K562 (cell line): ENCODE measurements at regions not wholly inside any gene's neighbourhood (a gene's known extent, or its start where the extent isn't known, plus 50 kb on each side); places are given as distances from the start of the nearest gene placed in this dataset.

Experiments used
- ATAC-seq: fragments of 200-7000 bp; cut with Tn5 transposase; 3 replicates; pipeline ENCODE4 v1.9.1; 2020; ENCODE audit warnings: moderate library complexity
- BruUV-seq: library from RNA; stranded (reverse); fragments of 400-500 nt; replicated peaks from 2 replicates; lab custom pipeline; 2021; lab: Mats Ljungman, UMichigan
- CTCF ChIA-PET: fragments of 300-600 bp; formaldehyde crosslinking; extraction: SDS; loops from one replicate; lab custom pipeline; 2021; ENCODE audit warnings: low intra/inter-chr PET ratio; lab: Yijun Ruan, JAX
- POLR2A ChIA-PET: fragments of 300-600, 350-650 bp; sonication (Branson Sonifier 250); formaldehyde crosslinking; extraction: SDS; loops from one replicate; lab custom pipeline; 2021; ENCODE audit warnings: antibody characterized with exemption, inconsistent platforms; lab: Yijun Ruan, JAX
- DNase-seq, 4 experiments: peaks; one replicate each; pipeline versions ENCODE4 v3.0.0 to v3.0.0-alpha.2; 2011 to 2018; ENCODE audit warnings: low spot score in 3 of 4, mixed read lengths in 3 of 4; ENCODE audit errors: extremely low read depth in 1 of 4
- FAIRE-seq: peaks from 2 replicates; lab custom pipeline; 2011; peaks lifted over from hg19 to GRCh38; lab: Jason Lieb, UNC
- H2AFZ ChIP-seq: 2 replicates; pipeline ENCODE4 v1.6.0; 2011; ENCODE audit warnings: low read depth, low read length, control low read depth, inconsistent platforms
- H3K27ac ChIP-seq: fragments of 200-600 bp; 3 replicates; pipeline ENCODE4 v1.8.0; 2011; ENCODE audit warnings: low read depth, mild to moderate bottlenecking, control low read depth, inconsistent platforms, low read length, moderate library complexity, mixed read lengths; ENCODE audit errors: extremely low read depth
- H3K27me3 ChIP-seq, 2 experiments: fragments of 300-600 bp in 1 of 2; 2 replicates in 1 of 2; 3 replicates in 1 of 2; pipeline versions ENCODE4 v1.6.0 to v1.8.0; 2011; ENCODE audit warnings: inconsistent platforms in 2 of 2, low read length in 2 of 2, mild to moderate bottlenecking in 1 of 2, mixed read lengths in 1 of 2, moderate library complexity in 1 of 2; ENCODE audit not compliant: control insufficient read depth in 2 of 2, insufficient read depth in 2 of 2
- H3K36me3 ChIP-seq: fragments of 300-600 bp; 3 replicates; pipeline ENCODE4 v1.8.0; 2011; ENCODE audit warnings: mild to moderate bottlenecking, low read length, inconsistent platforms; ENCODE audit not compliant: control insufficient read depth, insufficient read depth
- H3K4me1 ChIP-seq, 2 experiments: fragments of 200-600 bp in 1 of 2; replicated peaks in 1 of 2; 2 replicates in 1 of 2; 3 replicates in 1 of 2; pipeline versions ENCODE4 v1.5.1 to v1.8.0; 2011; ENCODE audit warnings: inconsistent platforms in 2 of 2, low read length in 2 of 2, mild to moderate bottlenecking in 1 of 2, mixed read lengths in 1 of 2, moderate library complexity in 1 of 2; ENCODE audit not compliant: control insufficient read depth in 2 of 2, insufficient read depth in 2 of 2
- H3K4me2 ChIP-seq: 2 replicates; pipeline ENCODE4 v1.6.1; 2011; ENCODE audit warnings: low read length, control low read depth, inconsistent platforms, mixed read lengths; ENCODE audit not compliant: insufficient read depth
- H3K4me3 ChIP-seq: fragments of 200-600 bp; sonication (generic), shearing (Covaris generic); 2 replicates; pipeline ENCODE4 v1.5.1; 2016; ENCODE audit warnings: control low read depth, inconsistent platforms
- H3K79me2 ChIP-seq: fragments of 200-600 bp; 3 replicates; pipeline ENCODE4 v1.8.0; 2011; ENCODE audit warnings: low read length, inconsistent platforms; ENCODE audit not compliant: control insufficient read depth, insufficient read depth
- H3K9ac ChIP-seq, 2 experiments: 2 replicates each; pipeline versions ENCODE4 v1.6.0 to v1.6.1; 2011; ENCODE audit warnings: low read depth in 2 of 2, low read length in 2 of 2, control low read depth in 1 of 2, inconsistent platforms in 1 of 2, mild to moderate bottlenecking in 1 of 2, mixed read lengths in 1 of 2; ENCODE audit not compliant: insufficient read depth in 1 of 2
- H3K9me1 ChIP-seq: one replicate; pipeline ENCODE4 v1.6.0; 2011; ENCODE audit warnings: inconsistent platforms, mild to moderate bottlenecking, low read length, moderate library complexity; ENCODE audit not compliant: control insufficient read depth, insufficient read depth
- H3K9me3 ChIP-seq: replicated peaks from 2 replicates; pipeline ENCODE4 v1.5.1; 2011; ENCODE audit warnings: low read depth, low read length, inconsistent platforms; ENCODE audit not compliant: control insufficient read depth, insufficient read depth
- H4K20me1 ChIP-seq: replicated peaks from 2 replicates; pipeline ENCODE4 v1.6.1; 2011; ENCODE audit warnings: low read length, inconsistent platforms, mixed read lengths; ENCODE audit not compliant: control insufficient read depth, insufficient read depth
- ATF7 ChIP-seq: fragments of 450-650 bp; IDR thresholded peaks from 2 replicates; pipeline ENCODE4 v1.7.1; 2014; ENCODE audit warnings: mild to moderate bottlenecking, moderate library complexity
- CAMTA2 ChIP-seq: fragments of 250-450 bp; sonication (Bioruptor Pico); conservative IDR thresholded peaks from 2 replicates; pipeline ENCODE4 v1.5.1; 2022
- COPS2 ChIP-seq: fragments of 450-650 bp; conservative IDR thresholded peaks from 2 replicates; pipeline ENCODE4 v1.6.1; 2016; ENCODE audit warnings: mild to moderate bottlenecking, moderate library complexity
- HDAC2 ChIP-seq: fragments of 450-650 bp; IDR thresholded peaks from 2 replicates; pipeline ENCODE4 v1.6.1; 2016; ENCODE audit warnings: mild to moderate bottlenecking
- HDAC8 ChIP-seq: fragments of 450-650 bp; IDR thresholded peaks from 2 replicates; pipeline ENCODE4 v1.6.1; 2016; ENCODE audit warnings: mild to moderate bottlenecking, missing genetic modification characterization, moderate library complexity, missing compliant biosample characterization
- HMG20A ChIP-seq: fragments of 450-650 bp; formaldehyde crosslinking; conservative IDR thresholded peaks from 2 replicates; pipeline ENCODE4 v1.4.0; 2020; ENCODE audit warnings: mild to moderate bottlenecking, mixed read lengths
- KLF13 ChIP-seq: fragments of 450-650 bp; IDR thresholded peaks from 2 replicates; pipeline ENCODE4 v1.6.1; 2016; ENCODE audit warnings: missing genetic modification characterization, low read depth, mild to moderate bottlenecking, missing compliant biosample characterization, moderate library complexity, borderline replicate concordance
- MBD2 ChIP-seq: sonication (generic); IDR thresholded peaks from 2 replicates; pipeline ENCODE4 v1.6.1; 2016; ENCODE audit warnings: low read depth, borderline replicate concordance
- MCM2 ChIP-seq: fragments of 450-650 bp; IDR thresholded peaks from 2 replicates; pipeline ENCODE4 v1.6.1; 2017; ENCODE audit warnings: low read depth, mild to moderate bottlenecking
- MLLT1 ChIP-seq, 2 experiments: fragments of 450-650 bp; IDR thresholded peaks; 2 replicates each; pipeline ENCODE4 v1.6.1; 2016
- NR1H2 ChIP-seq: sonication (generic); formaldehyde crosslinking; IDR thresholded peaks from 2 replicates; pipeline ENCODE4 v1.4.0; 2020; ENCODE audit warnings: mild to moderate bottlenecking, missing genetic modification reagents
- POLR3A ChIP-seq: IDR thresholded peaks from 2 replicates; pipeline ENCODE4 v1.6.1; 2011; ENCODE audit warnings: borderline replicate concordance, mild to moderate bottlenecking, moderate library complexity; ENCODE audit not compliant: insufficient read length, insufficient read depth; ENCODE audit errors: extremely low read depth
- PTRF ChIP-seq: fragments of 450-650 bp; IDR thresholded peaks from 2 replicates; pipeline ENCODE4 v1.6.1; 2016; ENCODE audit warnings: mild to moderate bottlenecking, missing genetic modification characterization, missing compliant biosample characterization
- RB1 ChIP-seq: fragments of 450-650 bp; IDR thresholded peaks from 2 replicates; pipeline ENCODE4 v1.6.1; 2017; ENCODE audit warnings: low read depth, mild to moderate bottlenecking
- ZNF134 ChIP-seq: fragments of 250-450 bp; sonication (Bioruptor Pico); conservative IDR thresholded peaks from 2 replicates; pipeline ENCODE4 v1.4.0; 2020
- ZNF239 ChIP-seq: fragments of 250-450 bp; sonication (Bioruptor Pico); IDR thresholded peaks from 2 replicates; pipeline ENCODE4 v1.4.0; 2020; ENCODE audit warnings: mild to moderate bottlenecking
- ZNF584 ChIP-seq: fragments of 200-800 bp; sonication (Bioruptor generic); IDR thresholded peaks from 2 replicates; pipeline ENCODE4 v1.6.1; 2016; ENCODE audit warnings: low read depth, mild to moderate bottlenecking, missing genetic modification characterization, missing compliant biosample characterization
- WGBS: fragments of 100-300 bp; shearing (Covaris generic); methylation state at CpG from one replicate; pipeline ENCODE4 v1.1.6; 2016; ENCODE audit warnings: low coverage, mixed read lengths; ENCODE audit not compliant: insufficient coverage; ENCODE audit errors: missing lambda C conversion rate; 5-methylcytosine and 5-hydroxymethylcytosine counted together
- in situ Hi-C: fragments of 300-500 bp; cut with MboI; formaldehyde crosslinking; loops from 4 replicates; pipeline ENCODE4 v1.15.0; 2018; ENCODE audit warnings: inconsistent platforms, mixed read lengths
- intact Hi-C: fragments of 100-400 bp; cut with micrococcal nuclease; formaldehyde crosslinking; loops from 2 replicates; pipeline ENCODE4 v1.14.2; 2022

- FAIRE-seq (no peak), ATAC-seq (no peak), DNase-seq (no peak)
- TF ChIP-seq MCM2 (no peak), ATF7 (no peak), ZNF239 (no peak), POLR3A (no peak), ZNF134 (CRISPR knock-in tag) (no peak), ZNF584 (CRISPR knock-in tag) (no peak), HMG20A (CRISPR knock-in tag) (no peak), COPS2 (no peak), KLF13 (tag) (no peak), CAMTA2 (CRISPR knock-in tag) (no peak), MLLT1 (IDR thresholded peaks at IDR 0.05) (no peak), HDAC2 (no peak), HDAC8 (tag) (no peak), PTRF (no peak), NR1H2 (CRISPR knock-in tag) (no peak), MBD2 (no peak), RB1 (no peak)
- H3K9ac ChIP-seq: no peak overlapping the region
- no peak overlapping the region for H3K4me3 ChIP-seq
- H3K36me3 ChIP-seq: no peaks in the 10 kb centered on the region
- no peak overlapping the region for H2AFZ ChIP-seq
- ChIA-PET CTCF (no interaction called here), POLR2A (interaction anchor here (0.8 kb wide), 1 partner anchor 41 kb away, joined by 3 read pairs; no protein-coding TSS in a partner anchor)
- 0 out of 2 replicates have a peak, but pooled peaks cover 2% of the 10 kb centered on the region for H3K9me3 ChIP-seq
- intact Hi-C loops (no loop called here), in situ Hi-C loops (no loop called here)
- no peak overlapping the region for H3K27ac ChIP-seq
- H3K79me2 ChIP-seq: no peaks in the 10 kb centered on the region
- no peaks in the 10 kb centered on the region for H4K20me1 ChIP-seq
- H3K4me2 ChIP-seq: no peak overlapping the region
- H3K9me1 ChIP-seq: no peaks in the 10 kb centered on the region
- BruUV-seq: no TSS peak
- WGBS: 0% methylated on average over 1 of the region's 1 CpG
- peaks cover 0 to 3% of the 10 kb centered on the region in 2 experiments; a peak in 2 of 5 replicates for H3K4me1 ChIP-seq
- H3K27me3 ChIP-seq: no peaks in the 10 kb centered on the region
These were observed 151.1 kb upstream of the FUT8 start for GRCh38 chr14:65261425-65261920.
